Keratinocyte (primary cell): ENCODE measurements at regions not wholly inside any gene's neighbourhood (a gene's known extent, or its start where the extent isn't known, plus 50 kb on each side); places are given as distances from the start of the nearest gene placed in this dataset.

Experiments used
- DNase-seq: peaks from one replicate; pipeline ENCODE4 v3.0.0-alpha.2; 2011; ENCODE audit warnings: low read depth, missing footprints, low spot score
- FAIRE-seq: peaks from 2 replicates; lab custom pipeline; 2011; peaks lifted over from hg19 to GRCh38; lab: Jason Lieb, UNC
- H2AFZ ChIP-seq: 2 replicates; pipeline ENCODE4 v1.6.0; 2012; ENCODE audit warnings: low read length, control low read depth, inconsistent platforms; ENCODE audit not compliant: control insufficient read depth
- H3K27ac ChIP-seq: 2 replicates; pipeline ENCODE4 v1.5.1; 2011; ENCODE audit warnings: low read length; ENCODE audit not compliant: control insufficient read depth, insufficient read depth
- H3K27me3 ChIP-seq: 3 replicates; pipeline ENCODE4 v1.6.0; 2011; ENCODE audit warnings: low read length; ENCODE audit not compliant: control insufficient read depth, insufficient read depth; ENCODE audit errors: extremely low read depth
- H3K36me3 ChIP-seq, 2 experiments: 2 replicates in 1 of 2; 3 replicates in 1 of 2; pipeline ENCODE4 v1.5.1; 2011; ENCODE audit warnings: low read length in 2 of 2, mild to moderate bottlenecking in 1 of 2; ENCODE audit not compliant: control insufficient read depth in 2 of 2, insufficient read depth in 2 of 2; ENCODE audit errors: extremely low read depth in 1 of 2
- H3K4me1 ChIP-seq: 3 replicates; pipeline ENCODE4 v1.5.1; 2011; ENCODE audit warnings: low read length; ENCODE audit not compliant: control insufficient read depth, insufficient read depth; ENCODE audit errors: extremely low read depth
- H3K4me2 ChIP-seq: 3 replicates; pipeline ENCODE4 v1.6.0; 2011; ENCODE audit warnings: low read depth, low read length; ENCODE audit not compliant: control insufficient read depth, insufficient read depth; ENCODE audit errors: extremely low read depth
- H3K4me3 ChIP-seq, 3 experiments: fragments of 200-600 bp in 1 of 3; sonication (generic) in 1 of 3; 2 replicates in 2 of 3; 3 replicates in 1 of 3; pipeline ENCODE4 v1.5.1; 2011 to 2016; ENCODE audit warnings: low read length in 3 of 3, mild to moderate bottlenecking in 3 of 3, control low read depth in 2 of 3, inconsistent platforms in 1 of 3, low read depth in 1 of 3, mixed read lengths in 1 of 3, mixed run types in 1 of 3, moderate library complexity in 1 of 3; ENCODE audit not compliant: control insufficient read depth in 2 of 3, insufficient read depth in 2 of 3; ENCODE audit errors: extremely low read depth in 1 of 3
- H3K79me2 ChIP-seq: 2 replicates; pipeline ENCODE4 v1.6.0; 2012; ENCODE audit warnings: low read length; ENCODE audit not compliant: control insufficient read depth, insufficient read depth
- H3K9ac ChIP-seq: 3 replicates; pipeline ENCODE4 v1.6.0; 2011; ENCODE audit warnings: low read length; ENCODE audit not compliant: control insufficient read depth, insufficient read depth; ENCODE audit errors: extremely low read depth
- H3K9me1 ChIP-seq: 3 replicates; pipeline ENCODE4 v1.6.0; 2011; ENCODE audit warnings: low read length; ENCODE audit not compliant: control insufficient read depth, insufficient read depth; ENCODE audit errors: extremely low read depth
- H3K9me3 ChIP-seq: 2 replicates; pipeline ENCODE4 v1.5.1; 2012; ENCODE audit warnings: low read depth, low read length; ENCODE audit not compliant: control insufficient read depth
- H4K20me1 ChIP-seq: 3 replicates; pipeline ENCODE4 v1.6.0; 2011; ENCODE audit warnings: low read length; ENCODE audit not compliant: control insufficient read depth, insufficient read depth; ENCODE audit errors: extremely low read depth
- CTCF ChIP-seq, 3 experiments: IDR thresholded peaks in 1 of 3; conservative IDR thresholded peaks in 1 of 3; optimal IDR thresholded peaks in 1 of 3; 2 replicates in 2 of 3; 3 replicates in 1 of 3; pipeline versions ENCODE3 to v1.5.1; 2011; ENCODE audit warnings: low read length in 3 of 3, mild to moderate bottlenecking in 3 of 3, moderate library complexity in 2 of 3, control low read depth in 1 of 3, inconsistent platforms in 1 of 3; ENCODE audit not compliant: insufficient read depth in 2 of 3; ENCODE audit errors: extremely low read depth in 1 of 3
- EZH2 ChIP-seq: IDR thresholded peaks from one replicate; pipeline ENCODE4 v1.6.1; 2012; ENCODE audit warnings: inconsistent platforms, mild to moderate bottlenecking, low read length, moderate library complexity
- dilution Hi-C: fragments of 300-500 bp; cut with MboI; formaldehyde crosslinking; loops from one replicate; pipeline ENCODE4 v1.7.0; 2020; ENCODE audit warnings: low sequenced_read_pairs; ENCODE audit not compliant: extremely low pct_ligation_motif_present

- no peaks in the 10 kb centered on the region for H3K9me1 ChIP-seq
- no peaks in the 10 kb centered on the region for H3K9me3 ChIP-seq
- H3K79me2 ChIP-seq = no peaks in the 10 kb centered on the region
- FAIRE-seq (no peak), DNase-seq (no peak)
- no peak overlapping the region for H3K4me3 ChIP-seq
- no peaks in the 10 kb centered on the region for H3K4me1 ChIP-seq
- H3K27me3 ChIP-seq = no peaks in the 10 kb centered on the region
- H3K9ac ChIP-seq = no peak overlapping the region
- no peak overlapping the region for H3K4me2 ChIP-seq
- dilution Hi-C loops = no loop called here
- H2AFZ ChIP-seq = no peak overlapping the region
- H3K36me3 ChIP-seq = no peaks in the 10 kb centered on the region
- TF ChIP-seq CTCF (optimal IDR thresholded peaks at IDR 0.05 in 1 of 3, IDR thresholded peaks at IDR 0.05 in 1 of 3, conservative IDR thresholded peaks at IDR 0.05 in 1 of 3; ENCODE audit: extremely low read depth in 1 of 3, insufficient read depth in 2 of 3, low read length in 3 of 3) (no peak), EZH2 (no peak)
- H3K27ac ChIP-seq = no peak overlapping the region
- H4K20me1 ChIP-seq = no peaks in the 10 kb centered on the region
These were observed 1818.1 kb upstream of the RAG2 start for GRCh38 chr11:38416141-38416540.

GRCh38 chr11:38411149-38411548 lies 1813.1 kb upstream of the RAG2 start:
- Histone ChIP-seq H3K9ac (no peak overlapping the region), H3K4me2 (no peak overlapping the region), H3K9me3 (no peaks in the 10 kb centered on the region), H2AFZ (no peak overlapping the region), H4K20me1 (no peaks in the 10 kb centered on the region), H3K4me3 (no peak overlapping the region), H3K79me2 (no peaks in the 10 kb centered on the region), H3K36me3 (no peaks in the 10 kb centered on the region), H3K27ac (no peak overlapping the region), H3K27me3 (no peaks in the 10 kb centered on the region), H3K4me1 (no peaks in the 10 kb centered on the region), H3K9me1 (no peaks in the 10 kb centered on the region)
- dilution Hi-C loops = no loop called here
- no peak for DNase-seq
- no peak for FAIRE-seq
- no peak for TF ChIP-seq CTCF (optimal IDR thresholded peaks at IDR 0.05 in 1 of 3, IDR thresholded peaks at IDR 0.05 in 1 of 3, conservative IDR thresholded peaks at IDR 0.05 in 1 of 3; ENCODE audit: extremely low read depth in 1 of 3, insufficient read depth in 2 of 3, low read length in 3 of 3)
- no peak for TF ChIP-seq EZH2
